NCI-H2171 (cell line): ENCODE measurements at regions not wholly inside any gene's neighbourhood (a gene's known extent, or its start where the extent isn't known, plus 50 kb on each side); places are given as distances from the start of the nearest gene placed in this dataset.
"Not testable (repeated sequence)": the region's sequence is repeated elsewhere in the genome, so short reads cannot be mapped to it uniquely, and the experiment has no call there.

Experiments used
- DNase-seq: peaks from one replicate; lab custom pipeline; 2025; lab: John Stamatoyannopoulos, UW

DNA sequence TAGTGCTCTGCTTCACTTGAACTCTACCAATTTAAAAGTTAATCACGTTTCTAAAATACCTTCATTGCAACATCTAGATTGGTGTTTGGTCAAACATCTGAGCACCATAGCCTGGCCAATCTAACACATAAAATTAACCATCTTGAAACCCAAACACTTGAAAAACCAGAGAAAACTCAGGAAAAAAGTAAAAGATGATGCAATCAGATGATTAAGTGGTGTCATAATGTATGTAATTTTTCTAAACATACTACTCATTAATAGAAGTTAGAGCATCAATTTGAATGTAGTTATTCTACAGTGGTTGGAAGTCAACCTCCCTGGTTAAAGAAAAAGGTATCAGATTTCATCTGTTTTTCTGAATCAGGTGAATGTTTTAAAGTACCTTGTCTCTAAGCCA, 228.6 kb upstream of the ID4 start:
- DNase-seq, result no peak

DNA sequence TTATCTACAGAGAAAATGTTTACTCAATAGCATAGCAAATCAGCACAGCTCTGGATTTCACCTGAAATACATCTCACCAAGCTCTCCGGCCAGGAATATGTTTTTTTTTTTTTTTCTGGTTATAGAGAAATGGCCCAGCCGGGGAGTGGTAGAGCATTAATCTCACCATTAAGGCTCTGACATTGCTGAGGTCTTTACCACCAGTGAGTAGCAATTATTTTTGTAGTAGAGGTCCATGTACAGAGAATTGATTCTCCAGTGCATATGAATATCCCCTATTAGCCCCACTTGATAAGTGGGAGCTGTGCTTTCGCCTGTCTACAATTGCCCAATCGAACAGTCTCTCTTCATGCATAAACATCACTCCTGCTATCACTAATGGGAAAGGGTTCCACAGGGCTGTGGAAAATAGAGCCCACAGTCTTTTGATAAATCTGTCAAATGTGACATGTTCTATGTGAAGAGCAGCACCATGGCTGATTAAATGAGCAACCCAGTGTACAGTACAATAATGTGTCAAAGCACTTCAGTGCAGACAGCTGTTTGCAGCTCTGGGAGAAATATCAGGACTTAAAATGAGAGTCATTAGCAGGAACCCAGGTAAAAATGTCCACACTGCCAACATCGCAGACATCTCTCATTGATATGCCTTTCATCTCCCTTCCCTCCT, 227.1 kb upstream of the ID4 start:
- no peak for DNase-seq

DNA sequence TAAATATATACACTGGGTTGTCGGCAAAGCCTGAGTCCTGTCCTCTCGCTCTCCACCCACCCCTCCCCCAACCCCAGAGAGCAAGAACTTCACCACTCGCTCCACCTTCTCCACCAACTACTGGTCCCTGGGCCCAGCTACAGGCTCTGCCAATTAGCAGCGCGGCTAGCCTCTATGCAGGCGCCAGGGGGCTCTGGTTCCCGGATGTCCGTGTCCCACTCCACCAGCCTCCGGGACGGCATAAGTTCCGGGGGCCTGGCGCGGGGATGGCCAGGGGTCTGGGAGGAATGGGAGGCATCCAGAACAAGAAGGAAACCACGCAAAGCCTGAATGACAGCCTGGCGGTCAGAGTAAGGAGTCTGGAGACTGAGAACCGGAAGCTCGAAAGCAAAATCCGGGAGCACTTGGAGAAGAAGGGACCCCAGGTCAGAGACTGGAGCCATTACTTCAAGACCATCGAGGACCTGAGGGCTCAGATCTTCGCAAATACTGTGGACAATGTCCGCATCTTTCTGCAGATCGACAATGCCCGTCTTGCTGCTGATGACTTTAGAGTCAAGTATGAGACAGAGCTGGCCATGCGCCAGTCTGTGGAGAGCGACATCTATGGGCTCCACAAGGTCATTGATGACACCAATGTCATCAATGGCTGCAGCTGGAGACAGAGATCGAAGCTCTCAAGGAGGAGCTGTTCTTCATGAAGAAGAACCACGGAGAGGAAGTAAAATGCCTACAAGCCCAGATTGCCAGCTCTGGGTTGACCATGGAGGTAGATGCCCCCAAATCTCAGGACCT, 224.3 kb upstream of the ID4 start:
- not testable (repeated sequence) for DNase-seq

DNA sequence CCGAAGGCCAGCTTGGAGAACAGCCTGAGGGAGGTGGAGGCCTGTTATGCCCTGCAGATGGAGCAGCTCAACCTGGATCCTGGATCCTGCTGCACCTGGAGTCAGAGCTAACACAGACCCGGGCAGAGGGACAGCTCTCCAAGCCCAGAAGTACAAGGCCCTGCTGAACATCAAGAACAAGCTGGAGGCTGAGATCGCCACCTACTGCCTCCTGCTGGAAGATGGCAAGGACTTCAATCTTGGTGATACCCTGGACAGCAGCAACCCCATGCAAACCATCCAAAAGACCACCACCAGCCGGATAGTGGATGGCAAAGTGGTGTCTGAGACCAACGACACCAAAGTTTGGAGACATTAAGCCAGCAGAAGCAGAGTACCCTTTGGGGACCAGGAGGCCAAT, 223.5 kb upstream of the ID4 start:
- no peak for DNase-seq

DNA sequence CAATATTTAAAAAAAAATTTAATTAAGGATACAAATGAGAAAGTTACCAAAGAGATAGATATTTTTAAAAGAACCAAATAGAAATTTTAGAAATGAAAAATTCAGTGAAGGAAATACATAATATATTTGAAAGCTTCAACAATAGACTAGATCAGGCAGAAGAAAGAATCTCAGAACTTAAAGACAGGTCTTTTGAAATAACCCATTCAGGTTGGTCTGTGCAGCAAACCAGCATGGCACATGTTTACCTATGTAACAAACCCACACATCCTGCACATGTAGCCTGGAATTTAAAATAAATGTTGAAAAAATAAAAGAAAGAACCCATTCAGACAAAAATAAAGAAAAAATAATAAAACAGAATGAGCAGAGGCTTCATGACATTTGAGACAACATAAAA, 221.1 kb upstream of the ID4 start:
- DNase-seq, result no peak

DNA sequence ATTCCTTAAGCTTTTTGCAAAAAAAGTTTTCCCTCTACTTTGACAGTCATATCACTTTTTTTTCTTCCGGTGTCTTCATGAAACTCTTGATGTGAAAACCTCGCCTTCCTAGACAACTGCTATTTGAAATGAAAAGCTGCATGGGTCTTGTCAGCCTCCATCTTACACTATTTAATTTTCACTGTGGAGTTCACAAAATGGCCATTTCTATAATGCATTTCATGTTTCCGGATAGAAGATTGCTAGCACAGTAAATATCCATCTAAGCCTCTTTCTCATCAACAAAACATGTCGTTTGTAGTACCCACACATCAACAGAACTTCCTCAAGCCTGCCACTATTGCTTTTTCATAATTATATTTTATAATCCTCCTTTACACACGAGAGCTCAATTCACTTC, 204.9 kb upstream of the ID4 start:
- no peak for DNase-seq

DNA sequence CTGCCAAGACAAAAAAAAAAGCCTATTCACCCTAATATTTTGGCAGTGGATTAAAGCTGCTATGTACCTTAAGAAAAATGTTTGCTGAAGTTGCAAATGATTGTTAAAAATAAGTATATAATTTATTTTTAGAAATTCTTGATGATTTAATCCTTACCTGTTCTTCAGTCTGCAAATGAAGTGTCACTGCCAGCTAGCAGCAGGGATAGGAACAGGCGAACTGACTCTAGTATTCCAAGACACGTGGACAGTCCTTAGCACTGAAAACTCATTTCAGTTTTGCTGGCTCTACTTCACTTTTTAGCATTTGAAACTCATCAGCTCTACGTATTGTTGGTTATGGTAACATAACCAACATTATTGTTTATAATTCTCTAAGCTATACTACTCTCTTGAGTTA, 204.4 kb upstream of the ID4 start:
- no peak for DNase-seq

DNA sequence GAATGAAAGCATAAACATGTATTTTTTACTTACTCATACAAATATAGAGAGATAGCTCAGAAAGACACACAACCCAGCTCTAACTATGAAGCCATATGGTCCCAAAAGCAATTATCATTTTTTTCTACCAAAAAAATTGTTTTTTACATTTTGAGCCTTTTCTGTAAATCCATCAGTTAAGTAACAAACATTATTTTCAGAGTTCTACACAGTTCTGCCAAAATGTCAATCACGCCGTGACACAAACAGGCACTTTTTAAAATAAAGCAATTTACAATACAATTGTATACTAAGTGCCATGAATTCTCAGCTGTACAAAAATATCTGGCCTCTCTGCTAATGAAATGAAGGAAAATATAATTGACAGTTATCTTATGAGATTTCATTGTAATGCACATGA, 201.4 kb upstream of the ID4 start:
- no peak for DNase-seq

DNA sequence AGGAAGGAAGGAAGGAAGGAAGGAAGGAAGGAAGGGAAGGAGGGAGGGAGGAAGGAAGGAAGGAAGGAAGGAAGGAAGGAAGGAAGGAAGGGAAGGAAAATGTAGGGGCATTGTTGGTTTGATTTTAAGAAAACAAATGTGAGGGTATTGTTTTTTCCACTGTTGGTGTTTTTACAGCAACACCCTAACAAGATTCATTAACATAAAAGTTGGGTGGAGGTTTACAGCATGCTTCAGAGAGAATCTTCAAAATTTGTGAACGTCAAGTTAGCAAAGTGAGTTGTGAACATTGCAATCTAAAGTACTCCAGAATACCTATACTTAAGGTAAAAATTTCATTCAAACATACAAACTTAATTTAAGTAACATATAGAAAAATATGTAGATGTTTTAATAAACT, 200.2 kb upstream of the ID4 start:
- no peak for DNase-seq

DNA sequence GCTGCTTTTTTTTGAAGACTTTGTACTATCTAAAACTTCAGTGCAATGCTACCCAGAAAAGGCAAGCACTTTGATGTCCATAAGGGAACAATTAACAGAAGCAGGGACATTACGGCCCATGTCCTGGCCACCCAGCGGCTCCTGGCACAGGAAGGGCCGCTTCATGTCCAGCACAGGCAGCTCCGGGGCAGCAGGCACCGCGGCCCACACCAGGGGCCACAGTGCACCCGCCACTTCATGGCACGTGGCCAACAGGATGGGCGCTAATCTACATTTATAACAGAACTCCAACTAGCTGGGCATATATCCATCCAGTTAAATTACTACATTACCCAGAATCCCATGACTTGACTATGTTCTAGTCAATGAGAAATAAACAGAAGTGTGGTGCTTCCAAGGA, 198.2 kb upstream of the ID4 start:
- DNase-seq, result no peak

DNA sequence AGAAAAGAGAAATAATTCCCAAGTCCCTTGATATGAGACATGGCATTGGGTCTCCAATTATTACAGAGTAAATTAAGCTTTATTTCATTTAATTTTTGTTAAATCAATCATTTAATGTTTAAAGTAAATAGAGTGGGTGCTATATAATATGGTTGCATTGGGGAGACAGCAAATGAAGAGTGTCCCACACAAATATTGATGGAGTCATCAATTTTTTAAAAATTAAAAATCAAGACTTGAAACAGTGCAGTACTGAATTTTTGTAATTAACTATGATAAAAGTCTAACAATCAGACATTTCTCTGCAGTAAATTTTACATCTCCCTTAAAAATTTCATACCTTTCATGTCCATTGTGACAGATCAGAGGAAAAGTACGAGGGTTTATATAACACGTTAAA, 193.9 kb upstream of the ID4 start:
- DNase-seq, result no peak

DNA sequence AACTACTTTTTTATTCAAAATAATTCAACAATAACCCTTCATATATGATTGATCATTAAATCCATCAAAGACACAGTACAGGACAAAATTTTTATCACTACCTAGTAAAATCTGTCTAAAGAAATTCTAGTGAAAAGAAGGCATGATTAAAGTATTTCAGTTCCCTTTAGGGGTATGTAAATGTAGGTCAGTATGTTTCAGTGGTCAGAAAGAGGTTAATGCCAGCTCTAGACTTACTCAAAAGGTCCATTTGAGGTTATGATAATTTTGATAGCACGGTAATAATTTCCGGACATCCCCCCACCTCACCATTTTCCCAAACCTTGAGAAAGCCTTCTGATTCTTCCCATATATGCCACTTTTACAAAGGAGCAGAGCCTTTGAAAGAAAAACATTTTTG, 193.5 kb upstream of the ID4 start:
- DNase-seq, result no peak

DNA sequence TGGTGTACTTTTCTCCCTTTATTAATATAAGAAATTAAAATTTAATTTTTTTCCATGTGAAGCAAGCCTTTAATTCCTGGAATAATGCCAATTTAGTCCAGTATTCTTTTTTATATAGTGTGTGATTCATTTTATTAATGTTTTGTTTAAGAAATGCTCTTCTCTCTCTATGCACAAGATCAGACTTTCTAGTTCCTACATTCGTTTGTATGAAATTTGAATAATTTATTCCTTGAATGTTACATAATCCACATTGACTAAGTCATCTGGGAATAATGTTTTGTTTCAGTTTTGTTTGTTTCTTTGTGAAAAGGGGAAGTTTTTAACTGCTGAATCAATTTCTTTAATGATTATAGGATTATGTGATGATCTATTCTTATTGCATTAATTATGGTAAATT, 181.4 kb upstream of the ID4 start:
- DNase-seq, result no peak

DNA sequence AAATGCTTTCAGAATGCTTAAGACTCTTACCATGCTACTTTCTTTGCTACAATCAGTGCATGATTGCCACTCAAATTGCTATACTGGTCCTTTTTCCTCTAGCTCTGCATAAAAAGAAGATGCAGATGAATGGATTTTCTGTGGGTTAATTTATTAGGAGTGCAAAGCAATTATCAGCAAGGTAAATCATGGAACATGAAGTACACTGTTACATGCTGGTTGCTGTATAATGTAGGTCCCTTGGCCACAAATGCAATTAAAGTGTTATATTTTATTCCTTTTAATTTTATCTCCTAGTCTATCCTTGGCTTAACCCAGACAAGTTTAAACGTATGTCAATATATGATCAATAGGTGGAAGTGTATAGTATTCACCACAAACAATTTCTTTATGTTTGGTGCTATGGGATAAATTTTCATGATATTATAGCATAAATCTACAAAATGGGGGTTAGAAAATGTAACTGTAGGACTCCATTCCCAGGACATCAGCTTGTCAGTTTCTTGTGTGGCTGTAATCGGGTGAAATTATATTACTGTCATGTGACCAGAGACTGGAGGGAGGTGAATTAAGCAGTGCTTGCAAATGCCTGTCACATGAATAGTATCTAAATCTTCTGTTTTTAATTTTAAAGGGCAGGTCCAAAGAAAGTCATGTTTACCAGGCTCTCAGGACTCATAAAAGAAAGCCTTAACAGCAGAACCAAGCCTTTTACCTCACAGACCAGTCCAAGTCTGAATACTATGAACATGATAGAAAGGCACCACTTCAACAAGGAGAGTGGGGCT, 176.9 kb upstream of the ID4 start:
- DNase-seq, result no peak

DNA sequence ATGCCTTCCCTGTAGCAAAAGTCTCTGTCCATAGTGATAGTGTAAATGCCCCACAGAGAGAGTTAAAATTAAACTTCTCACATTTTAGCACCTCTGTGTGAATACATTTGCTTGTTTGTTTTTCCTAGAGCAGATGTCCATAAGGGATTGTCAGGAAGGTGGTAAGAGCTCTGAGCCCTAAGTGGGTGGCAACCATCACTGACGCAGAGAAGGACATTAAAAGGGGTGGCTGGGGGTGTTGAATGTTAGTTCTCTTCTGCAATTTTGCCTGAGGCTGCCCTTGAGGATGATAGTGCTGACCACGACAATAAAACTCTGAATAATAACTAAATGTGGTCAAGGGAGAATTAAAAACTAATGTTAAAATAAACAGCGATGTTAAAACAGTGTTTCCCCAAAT, 174.3 kb upstream of the ID4 start:
- no peak for DNase-seq

DNA sequence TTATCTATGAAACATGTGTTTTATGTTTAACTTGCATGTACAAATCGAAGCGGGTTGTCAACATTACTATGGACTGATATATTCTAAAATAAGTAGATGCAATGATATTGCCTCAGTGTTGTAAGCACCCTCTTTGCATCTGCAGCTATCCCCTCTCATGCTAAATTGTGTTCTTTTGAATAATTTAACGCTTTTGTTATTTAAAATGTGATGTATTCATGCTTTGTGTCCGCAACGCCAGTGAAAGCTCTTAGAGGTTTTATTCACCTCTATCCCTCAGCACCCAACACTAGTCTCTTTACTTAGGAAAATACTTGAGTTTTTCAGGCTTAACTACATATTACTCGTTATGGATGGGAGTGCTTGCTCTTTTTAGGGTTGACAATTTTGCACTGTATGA, 173.7 kb upstream of the ID4 start:
- DNase-seq, result no peak

DNA sequence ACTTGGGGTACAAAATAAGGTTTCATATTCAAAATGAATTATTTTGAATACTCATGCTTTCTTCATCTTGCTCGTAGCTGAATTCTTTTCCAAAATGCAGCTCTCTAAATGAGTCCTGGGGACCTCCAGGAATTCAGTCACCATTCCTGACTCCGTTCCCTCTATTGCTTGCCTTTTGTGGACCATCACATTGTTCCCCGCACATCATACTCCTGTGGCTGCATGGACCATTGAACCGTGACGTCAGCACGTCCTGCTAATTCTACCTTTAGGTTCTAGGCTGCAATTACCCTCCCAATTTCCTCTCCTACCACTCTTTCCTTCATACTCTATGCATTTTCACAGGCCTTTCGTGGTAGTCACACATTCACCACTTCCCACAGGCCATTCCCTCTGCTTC, 173.1 kb upstream of the ID4 start:
- no peak for DNase-seq

DNA sequence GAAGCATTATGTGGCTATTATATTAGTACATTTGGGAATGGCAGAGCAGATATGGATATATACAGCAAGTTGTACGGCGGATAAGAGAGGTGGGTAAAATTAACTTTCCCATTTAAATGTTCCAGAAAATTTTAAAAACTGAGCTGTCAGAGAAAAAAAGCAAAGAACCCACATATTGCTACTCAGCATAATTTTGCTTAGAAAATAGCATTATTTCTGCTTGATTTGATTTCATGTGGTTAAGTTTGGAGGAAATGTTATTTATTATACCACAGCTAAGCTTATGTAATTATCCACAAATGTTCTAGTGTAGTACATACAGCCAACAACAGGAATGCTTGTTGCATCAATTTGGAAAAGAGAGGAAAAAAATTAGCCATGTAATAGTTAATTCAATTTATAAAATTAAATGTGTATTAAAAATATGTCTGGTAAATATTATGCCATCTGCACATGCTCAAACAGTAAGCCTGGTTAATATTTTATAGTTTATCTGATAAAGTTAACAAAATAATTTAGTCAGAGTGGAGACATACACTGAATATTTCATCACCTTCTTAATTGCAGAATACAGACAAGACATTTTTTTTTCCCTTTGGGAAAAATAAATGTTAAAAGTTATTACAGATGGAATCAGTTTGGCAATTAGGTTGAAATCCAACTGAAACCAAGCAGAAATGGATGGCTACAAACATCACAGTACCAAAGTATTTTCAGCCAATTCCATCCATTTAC, 172.1 kb upstream of the ID4 start:
- no peak for DNase-seq

DNA sequence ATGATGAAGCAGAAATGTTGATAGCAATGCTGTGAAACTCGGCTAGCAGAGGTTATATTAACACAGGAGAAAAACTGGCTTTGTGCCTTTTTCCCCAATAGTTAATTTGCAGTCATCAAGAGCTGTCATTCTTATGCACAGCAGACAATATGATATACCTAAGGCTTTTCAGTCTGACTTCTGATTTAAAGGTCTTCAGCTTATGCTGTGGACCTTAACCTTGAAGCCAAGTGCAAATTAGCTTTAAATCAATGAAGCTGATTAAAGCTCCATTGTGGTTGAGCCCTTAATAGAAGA, 171.6 kb upstream of the ID4 start:
- no peak for DNase-seq

DNA sequence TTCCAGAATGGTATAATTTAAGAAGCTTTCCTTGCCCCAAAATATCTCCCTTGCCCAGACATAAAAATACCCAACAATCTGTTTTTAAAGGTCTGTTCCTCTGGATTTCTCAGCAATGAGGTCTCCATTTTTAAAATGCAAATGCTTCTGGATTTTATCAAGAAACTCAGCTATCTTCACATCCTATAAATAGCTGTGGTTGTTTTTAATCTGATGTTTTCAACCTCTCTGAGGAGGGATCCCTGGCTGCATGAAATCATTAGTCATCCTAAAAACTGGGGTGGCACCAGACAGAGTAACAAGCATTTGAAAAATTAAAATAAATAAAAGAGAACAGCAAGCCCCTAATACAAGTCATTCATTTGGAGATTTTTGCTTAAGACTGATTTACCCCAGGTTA, 168.5 kb upstream of the ID4 start:
- DNase-seq, result no peak

DNA sequence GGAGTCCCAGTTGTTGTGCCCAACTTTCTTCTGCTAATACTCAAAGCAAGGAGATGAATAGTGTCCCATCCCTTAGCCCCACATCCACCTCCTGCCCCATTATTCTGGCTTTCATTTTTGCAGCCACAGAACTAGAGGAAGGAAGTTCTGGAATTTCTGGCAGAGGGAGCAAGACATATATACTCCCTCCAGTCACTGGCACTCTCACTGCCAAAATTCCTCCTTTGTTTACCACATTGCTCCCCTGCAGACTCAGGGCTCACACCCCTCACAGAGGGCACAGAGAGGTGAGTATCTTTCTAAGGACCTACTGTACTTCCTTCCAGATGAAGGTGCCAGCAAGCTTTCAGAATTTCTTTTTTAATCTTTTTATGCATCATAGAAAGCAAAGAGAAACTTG, 168.0 kb upstream of the ID4 start:
- no peak for DNase-seq

DNA sequence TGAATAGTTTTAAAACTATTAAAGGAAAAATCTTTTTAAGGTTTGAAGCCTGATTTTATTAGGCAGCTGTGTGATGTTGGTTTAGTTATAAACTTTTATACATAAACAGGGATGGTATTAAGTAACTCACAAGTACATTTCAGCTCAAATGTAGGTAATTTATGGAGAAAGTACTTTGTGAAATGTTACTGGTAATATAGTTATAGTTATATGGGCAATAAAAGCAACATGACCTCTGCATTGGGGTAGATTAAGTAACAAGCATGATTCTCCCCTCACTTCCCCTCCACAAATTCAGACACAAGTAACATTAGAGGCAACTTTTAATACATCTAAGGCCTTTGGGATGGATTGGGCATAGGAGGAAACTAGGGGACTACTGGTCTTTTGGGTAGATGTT, 154.3 kb upstream of the ID4 start:
- DNase-seq, result no peak
